ENCODE measurements at regions not wholly inside any gene's neighbourhood (a gene's known extent, or its start where the extent isn't known, plus 50 kb on each side); places are given as distances from the start of the nearest gene placed in this dataset.

GRCh38 chr2:7704296-7704865, 787.2 kb downstream of the RNF144A start:
- no peak for TF ChIP-seq POLR2A (IDR thresholded peaks at IDR 0.05)
- no peak for TF ChIP-seq CTCF (IDR thresholded peaks at IDR 0.05)
- no peak for TF ChIP-seq EP300 (IDR thresholded peaks at IDR 0.05)
